Activated CD8-positive, alpha-beta memory T cell treated with anti-CD3 and anti-CD28 coated beads, Interleukin-2, amount 50 U/mL, for 48 hours (primary cell): ENCODE measurements at regions not wholly inside any gene's neighbourhood (a gene's known extent, or its start where the extent isn't known, plus 50 kb on each side); places are given as distances from the start of the nearest gene placed in this dataset.
"Not testable (repeated sequence)": the region's sequence is repeated elsewhere in the genome, so short reads cannot be mapped to it uniquely, and the experiment has no call there.

Experiments used
- DNase-seq: peaks from one replicate; pipeline ENCODE4 v3.0.0-alpha.2; 2020

DNA sequence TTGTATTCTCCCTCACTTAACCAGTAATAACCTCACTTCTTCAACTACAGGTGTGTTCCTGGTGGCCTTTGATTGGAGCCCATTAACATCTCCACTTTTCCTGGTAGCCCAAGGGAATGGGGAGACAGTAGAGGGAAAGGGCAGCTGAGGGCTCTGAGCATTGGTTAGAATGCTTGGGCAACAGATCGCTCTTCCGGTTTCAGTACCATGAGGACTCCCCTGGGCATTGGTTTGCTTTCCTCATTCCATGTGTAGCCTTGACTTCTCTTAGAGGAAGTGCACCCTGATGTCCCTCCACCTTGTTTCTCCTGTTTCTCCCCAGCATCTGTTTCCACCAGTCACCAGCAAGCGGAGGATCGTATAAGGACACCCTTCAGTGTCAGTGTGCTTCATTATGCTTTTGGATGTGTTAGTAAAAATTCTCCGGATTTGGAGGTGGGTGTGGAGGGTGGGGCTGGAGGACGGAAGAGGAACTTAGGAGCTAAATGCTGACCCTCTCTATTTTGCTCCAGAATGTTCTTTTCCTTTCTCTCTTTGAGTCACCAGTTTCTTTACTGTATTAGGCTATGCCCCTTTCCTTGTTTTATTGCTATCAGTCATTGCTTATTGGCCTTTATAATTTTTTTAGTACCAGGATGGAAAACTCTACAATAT is 50.6 kb upstream of the ZNG1B start:
- DNase-seq, result not testable (repeated sequence)

DNA sequence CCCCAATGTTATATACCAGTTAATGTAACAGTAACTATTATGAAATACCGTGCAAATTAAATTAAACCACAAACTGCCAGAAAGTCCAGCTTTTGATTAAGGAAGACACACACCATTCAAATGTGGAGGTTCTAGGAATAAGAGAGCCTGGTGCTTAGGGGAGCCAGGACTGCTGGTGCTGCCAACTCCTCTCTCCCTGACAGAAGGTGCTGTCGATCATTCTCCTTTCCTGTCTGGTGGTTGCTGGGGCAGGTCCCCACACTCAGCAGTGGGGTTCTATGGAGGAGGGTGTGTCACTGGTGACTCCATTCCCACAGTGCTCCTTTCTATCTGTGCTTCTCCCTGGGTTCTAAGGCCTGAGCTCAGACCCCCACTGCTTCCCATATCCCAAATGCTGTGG is 57.9 kb upstream of the ZNG1B start:
- DNase-seq, result not testable (repeated sequence)

DNA sequence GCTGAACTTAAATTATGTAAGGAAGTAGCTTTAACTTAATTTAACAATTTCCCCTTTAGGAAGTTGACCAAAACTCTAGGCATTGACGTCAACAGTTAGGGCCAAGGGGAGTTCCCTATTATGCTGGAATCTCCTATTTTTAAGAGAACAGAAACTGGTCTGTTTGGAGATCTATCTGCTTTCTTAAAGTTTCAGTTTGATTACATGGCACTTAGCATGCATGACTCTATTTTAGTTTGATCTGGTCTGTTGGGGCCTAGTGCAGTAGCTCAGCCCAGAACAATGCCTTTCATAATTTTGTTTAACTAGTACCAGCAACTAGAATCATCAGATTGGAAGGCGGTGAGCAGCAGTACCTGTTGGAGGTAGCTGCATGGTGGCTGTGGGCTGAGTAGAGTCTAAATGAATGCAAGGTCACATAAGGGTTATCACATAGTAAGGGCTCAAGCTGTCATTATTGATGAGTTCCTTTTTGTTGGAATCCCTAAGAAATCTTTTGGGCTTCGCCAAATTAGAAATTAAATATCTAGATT is 60.5 kb upstream of the ZNG1B start:
- no peak for DNase-seq

DNA sequence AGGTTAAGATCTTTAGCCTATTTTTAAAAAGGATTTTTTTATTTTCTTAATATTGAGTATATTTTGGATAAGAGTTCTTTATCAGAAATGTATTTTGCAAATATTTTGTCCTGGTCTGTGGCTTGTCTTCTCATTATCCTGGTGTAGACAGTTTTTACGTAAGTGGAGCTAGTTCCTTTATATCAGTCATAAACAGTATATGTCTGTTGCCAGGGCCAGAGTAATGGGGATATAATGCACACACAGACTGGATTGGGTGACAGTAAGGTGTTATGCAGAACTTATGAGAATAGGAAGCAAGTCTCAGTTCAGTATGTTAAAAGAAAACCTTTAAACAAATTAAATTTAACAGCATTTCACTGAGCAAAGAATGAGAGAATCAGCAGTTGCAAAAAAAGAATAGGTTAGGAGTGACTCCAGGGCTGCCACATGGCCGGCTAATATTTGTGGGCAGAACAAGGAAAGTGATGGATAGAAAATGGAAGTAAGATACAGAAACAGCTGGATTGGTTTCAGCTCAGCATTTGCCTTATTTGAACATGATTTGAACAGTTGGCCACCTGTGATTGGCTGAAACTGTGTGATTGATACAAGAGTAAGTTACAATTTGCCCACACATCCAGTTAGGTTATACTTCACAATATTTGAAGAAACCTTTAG is 61.1 kb upstream of the ZNG1B start:
- DNase-seq, result no peak

DNA sequence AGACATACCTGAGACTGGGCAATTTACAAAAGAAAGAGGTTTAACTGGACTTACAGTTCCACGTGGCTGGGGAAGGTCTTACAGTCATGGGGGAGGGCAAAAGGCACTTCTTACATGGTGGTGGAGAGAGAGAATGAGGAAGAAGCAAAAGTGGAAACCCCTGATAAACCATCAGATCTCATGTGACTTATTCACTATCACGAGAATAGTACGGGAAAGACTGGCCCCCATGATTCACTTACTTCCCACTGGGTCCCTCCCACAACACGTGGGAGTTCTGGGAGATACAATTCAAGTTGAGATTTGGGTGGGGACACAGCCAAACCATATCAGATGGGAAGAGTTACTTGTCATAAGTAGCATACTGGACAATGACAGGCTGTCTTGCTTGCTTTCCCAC is 62.6 kb upstream of the ZNG1B start:
- not testable (repeated sequence) for DNase-seq

DNA sequence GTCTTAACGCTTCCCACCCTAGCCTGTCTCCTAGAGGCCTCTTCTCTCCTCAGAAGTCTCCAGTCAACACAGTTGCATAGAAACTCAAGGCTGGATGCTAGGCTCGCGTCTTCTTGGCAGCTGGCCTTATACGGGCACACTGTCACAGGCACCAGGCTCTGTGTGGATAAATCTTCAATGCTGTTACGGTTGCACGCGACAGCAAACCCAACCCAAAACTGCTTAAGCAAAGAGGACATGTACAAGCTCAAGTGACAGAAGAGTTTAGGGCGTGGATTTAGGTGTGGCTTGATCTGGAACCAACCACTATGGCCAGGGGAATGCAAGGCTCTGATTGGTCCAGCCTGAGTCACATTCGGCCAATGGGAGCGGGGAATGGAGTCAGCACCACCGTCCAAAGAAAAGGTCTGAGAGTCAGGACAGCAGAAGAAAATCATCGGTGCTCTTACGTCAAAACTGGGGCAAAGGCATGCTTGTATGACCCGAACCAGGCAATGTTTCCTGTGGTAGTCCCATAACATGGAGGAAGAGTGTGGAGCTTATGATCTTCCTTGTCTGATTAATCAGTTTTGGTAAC is 65.1 kb upstream of the ZNG1B start:
- not testable (repeated sequence) for DNase-seq

DNA sequence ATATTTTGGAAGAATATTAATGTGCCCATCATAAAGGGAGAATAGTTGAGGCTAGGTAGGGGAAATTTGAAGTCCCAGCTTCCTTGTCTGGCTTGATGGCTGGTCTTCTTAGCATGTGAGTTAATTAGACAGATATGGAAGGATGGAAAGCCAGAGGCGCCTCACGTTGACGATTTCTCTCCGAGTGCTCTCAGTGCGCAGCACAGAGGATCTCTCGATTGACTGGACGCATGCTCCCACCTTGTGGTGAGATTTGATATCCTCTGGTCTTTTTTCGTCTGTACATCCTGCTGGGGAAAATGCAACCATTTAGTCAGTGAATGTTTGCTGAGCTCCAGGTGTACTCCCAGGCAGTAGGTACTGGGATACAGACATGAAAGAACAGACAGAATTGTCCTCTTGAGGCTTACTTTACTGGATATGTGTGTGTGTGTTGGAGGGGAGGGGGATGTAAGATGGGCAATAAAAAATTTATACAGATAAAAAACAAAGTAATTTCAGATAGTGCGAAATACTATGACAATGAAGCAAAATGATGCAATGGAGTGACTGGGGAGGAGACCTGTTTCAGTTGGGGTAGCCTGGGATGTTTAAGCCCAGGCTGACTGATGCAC is 66.9 kb upstream of the ZNG1B start:
- peak; percentile 67 for DNase-seq

DNA sequence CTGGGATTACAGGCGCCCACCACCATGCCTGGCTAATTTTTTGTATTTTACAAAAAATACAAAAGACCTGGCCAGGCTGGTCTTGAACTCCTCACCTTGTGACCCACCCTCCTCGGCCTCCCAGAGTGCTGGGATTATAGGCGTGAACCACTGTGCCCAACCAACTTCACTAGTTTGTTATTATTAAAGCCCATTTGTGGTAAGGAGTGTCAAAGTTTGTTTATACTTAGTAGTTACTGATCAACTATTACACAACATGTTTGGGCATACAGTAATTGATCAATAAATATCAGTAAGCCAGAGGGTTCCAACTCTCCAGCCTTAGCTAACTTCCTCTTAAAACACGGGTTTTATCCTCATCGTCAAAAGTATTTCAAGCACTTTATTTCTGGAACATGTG is 67.5 kb upstream of the ZNG1B start:
- DNase-seq, result no peak

DNA sequence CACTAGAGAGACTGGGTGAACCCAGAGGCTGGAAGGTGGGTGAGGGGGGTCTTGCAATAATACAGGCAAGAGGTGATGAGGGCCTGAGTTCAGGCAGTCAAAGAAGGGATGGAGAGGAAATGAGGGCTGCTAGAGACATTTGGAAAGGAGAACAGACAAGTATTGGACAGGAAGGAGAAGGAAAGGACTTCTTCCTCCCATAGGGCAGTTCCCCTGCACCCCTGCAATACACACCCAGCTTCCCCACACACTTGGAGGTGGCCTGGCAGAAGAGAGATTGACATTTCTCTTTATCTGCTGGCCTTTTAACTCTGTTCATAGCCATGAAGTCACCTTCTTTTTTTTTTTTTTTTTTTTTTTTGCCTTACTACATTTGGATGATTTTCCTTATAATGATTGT is 68.9 kb upstream of the ZNG1B start:
- DNase-seq, result not testable (repeated sequence)

DNA sequence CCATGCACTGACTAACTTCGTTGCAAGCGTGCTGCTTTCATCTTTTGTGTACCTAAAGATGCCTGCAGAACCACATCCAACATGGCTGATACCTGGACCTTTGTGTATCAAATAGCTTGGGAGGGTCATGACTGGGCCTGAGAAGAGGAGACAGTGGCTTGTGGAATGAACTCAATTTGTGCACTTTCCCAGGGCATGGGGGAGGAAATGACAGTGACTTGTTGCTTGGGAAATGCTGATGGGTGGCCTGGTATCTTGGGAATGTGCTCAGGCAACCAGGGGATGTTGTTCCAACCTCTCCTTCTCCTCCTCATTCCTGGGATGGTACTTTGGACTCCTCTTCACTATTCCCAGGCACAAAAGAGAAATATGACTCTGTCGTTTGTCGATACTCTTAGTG is 70.7 kb upstream of the ZNG1B start:
- not testable (repeated sequence) for DNase-seq

DNA sequence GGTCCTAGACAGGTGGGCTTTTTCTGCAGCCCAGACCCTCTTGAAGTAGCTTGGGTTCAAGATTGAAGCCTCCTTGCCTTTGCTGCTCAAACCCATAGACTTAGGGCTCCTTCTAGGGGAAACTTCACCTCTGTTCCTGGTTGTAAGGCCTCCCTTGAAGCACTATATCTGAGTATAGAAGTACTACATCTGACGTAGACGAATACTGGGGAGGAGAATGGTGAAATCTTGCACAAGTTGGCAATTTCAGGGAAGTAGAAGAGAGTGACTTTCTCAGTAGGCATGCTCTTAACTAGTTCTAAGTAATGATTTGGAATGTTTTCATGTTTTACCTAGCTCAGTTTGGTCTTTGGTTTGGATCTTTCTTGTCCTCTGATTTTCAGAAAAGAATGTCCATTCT is 71.7 kb upstream of the ZNG1B start:
- not testable (repeated sequence) for DNase-seq

DNA sequence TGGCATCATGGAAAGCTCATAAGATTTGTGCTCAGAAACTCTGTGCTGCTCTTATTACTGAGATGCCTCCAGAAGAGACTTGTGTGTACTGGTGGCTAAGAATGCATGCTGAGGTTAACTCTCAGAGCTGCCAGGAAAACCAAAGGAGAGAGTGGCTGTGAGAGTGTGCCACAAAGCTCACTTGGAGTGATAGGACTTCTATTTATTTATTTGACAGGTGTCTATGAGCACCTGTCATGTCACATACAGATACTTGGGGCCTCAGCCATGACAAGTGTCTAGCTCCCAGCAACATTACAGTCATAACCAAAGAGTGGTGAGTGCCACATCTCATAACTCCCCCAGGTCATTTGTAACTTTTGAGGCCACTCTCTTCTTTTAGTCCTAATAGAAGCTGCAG is 72.2 kb upstream of the ZNG1B start:
- DNase-seq, result not testable (repeated sequence)

DNA sequence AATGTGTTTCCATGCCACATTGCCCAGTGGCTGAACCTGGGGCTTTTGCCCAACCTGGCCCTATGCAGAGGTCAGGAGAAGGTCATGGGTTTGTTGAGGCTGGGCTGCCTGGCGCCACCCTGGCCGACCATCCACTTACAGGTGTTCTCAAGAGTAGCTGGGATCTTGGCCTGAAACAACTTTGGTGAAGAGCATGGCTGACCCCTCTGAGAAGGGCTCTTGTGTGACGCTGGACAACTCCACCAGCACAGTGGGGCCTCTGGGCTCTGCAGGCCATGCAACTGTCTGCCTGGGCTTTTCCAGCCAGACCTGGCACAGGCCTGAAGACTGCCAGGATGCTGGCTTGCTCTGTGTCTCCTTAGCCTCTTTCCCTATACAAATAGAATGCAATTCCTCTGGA is 76.4 kb upstream of the ZNG1B start:
- no peak for DNase-seq

DNA sequence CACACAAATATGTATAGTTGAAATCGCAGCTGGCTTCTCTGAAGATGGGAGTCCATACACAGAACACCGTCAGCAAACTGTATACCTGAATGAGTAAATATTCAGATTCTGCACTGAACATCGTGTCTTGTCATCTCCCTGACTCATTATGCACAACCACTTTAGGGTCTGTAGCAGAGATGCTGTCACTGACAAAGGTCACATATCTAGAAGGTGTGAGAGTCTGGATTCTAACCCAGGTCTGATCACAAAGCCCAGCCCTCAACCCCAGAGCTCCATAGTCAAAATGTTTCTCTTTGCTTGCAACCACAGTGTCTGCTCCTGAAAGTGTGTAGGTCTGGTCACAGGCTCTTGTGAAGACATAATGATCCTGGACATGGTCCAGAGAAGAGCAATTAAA is 78.3 kb upstream of the PAX8 start:
- DNase-seq, result no peak

DNA sequence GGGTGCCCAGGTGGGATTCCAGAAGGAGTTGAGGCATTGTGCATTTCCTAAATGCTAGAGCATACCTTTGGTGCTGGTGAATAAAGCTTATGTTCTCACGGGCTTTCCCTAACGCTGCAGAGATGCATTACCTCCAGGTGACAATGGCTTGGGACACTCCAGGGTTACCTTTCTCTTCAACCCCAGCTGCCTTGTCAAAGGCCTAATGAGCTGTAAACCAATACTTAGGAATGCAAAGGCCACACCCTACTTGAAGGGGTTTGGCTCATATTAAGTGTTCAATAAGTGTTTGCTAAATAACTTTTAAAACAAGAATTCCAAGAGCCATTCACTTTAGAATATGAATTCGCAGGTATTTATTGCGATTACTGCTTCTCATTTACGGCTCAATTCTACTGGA is 77.6 kb upstream of the PAX8 start:
- not testable (repeated sequence) for DNase-seq

DNA sequence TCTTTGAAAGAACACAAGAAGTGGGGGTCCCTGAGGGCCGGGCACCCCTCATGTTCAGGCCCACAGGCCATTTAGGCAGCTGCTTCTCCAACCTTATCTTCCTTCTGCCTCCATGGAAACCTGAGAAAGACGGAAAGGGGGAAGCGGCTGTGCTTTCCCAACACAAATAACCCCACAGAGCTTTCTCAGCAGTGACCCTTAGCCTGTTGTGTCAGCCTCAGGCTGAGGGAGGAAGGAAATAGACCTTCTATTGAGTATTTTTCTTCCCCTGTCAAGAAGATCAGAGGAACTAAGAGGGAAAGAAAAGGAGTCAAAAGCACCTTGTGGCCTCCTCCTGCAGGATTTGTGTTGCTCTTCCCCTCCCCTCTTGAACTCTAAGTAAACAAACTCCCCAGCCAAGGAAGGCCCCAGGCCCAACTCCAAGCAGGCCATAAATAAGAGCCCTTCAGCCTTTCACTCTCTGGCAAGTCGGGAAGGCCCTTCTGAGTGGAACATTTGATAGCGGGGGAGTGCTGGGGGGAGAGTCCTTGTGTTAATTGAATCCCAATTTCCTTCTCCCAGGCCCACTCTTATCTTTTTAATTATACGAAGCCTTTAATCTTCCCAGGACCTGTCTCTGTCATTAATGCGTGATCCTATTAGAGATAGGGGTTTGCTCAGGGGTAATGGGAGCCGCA is 76.8 kb upstream of the PAX8 start:
- DNase-seq, result not testable (repeated sequence)

DNA sequence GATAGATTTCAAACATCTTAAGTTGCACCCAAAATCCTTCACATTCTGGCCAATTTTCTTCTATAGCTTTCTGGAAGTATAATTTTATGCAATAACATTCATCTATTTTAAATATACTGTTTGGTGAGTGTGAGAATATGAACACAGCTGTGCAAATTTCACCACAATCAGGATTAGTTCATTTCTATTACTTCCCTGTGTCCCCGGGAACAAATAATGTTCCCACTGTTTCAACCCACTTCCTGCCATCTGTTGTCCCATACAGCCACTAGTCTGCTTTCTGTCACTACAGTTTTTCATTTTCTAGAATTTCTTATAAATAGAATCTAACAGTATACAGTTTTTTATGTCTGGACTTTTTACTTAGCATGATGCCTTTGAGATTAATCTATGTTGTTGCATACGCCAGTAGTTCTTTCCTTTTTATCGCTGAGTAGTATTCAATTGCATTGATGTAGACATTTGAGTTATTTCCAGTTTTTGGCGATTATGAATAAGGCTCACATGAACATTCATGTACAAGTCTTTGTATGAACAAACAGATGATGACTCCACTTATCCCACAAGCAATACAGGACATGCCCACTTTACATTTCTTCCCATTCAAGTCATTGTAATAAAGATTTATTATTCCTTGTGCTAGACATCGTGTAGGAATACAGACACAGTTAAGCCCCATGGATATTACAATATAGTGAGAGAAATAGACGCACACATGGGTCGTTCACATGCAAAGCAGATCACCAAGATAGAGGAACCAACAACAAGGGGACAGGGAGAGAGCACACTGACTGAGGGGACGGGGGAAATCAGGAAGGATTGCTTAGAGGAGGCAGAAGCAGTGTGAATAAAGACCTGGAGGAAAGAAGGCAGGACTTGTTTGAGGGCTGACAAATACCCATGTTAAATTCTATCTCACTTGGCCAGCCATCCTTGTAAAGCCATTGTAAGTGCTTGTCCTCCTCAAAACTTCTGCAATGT is 72.9 kb upstream of the PAX8 start:
- DNase-seq, result no peak

DNA sequence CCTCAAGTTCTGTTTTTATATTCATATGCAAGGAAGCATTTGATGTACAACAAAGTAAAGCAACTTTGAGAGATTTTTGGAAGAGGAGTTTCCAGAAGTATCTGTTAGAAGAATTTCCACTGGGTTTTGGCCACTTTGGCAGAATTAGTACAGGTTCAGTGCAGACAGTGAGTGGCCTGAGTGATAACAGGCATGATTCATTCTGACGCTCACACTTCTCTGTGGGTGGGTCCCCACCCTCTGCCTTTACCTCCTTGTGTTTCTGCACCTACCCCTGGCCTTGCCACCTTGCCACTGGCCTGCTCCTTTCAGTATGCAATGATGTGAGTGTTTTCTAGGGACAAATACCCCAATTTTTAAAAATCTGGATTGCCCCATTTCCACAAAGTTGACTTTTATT is 65.1 kb upstream of the PAX8 start:
- DNase-seq, result not testable (repeated sequence)

DNA sequence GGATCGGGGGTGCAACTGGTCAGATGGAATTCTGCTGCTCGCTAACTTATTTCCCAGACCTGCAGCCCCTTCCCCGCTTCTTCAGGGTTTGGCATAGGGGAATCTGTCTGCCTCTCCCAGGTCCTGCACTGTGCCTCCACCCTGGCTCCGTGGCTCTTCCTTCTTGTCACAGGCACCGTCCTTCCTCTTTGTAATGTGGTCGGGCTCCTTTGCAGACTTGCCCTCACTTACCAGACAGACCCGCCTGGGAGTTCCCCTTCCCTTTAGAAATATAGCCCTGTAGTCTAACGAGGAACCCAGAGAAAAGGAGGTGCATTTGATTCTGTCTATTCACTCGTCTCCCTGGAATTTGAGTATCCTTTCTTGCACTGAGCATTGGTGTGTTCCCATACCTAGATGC is 63.9 kb upstream of the PAX8 start:
- DNase-seq, result no peak

DNA sequence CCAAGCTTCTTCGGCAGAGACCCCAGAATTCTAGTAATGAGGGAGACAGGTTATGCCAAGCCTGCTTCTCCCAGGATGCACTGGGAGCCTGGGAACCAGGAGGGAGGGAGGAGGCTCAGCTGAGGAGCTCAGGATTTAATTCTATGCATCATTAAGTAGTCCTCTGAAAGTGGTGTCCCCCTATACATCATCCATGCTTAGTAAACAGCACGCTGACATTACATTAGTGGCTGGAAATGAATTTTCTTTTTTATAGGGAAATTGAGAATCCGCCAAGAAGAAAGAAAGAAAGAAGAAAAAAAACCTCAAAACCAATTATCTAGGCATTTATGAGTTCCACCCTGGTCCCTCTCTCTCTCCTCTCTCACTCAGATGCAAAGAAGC is 63.1 kb upstream of the PAX8 start:
- not testable (repeated sequence) for DNase-seq

DNA sequence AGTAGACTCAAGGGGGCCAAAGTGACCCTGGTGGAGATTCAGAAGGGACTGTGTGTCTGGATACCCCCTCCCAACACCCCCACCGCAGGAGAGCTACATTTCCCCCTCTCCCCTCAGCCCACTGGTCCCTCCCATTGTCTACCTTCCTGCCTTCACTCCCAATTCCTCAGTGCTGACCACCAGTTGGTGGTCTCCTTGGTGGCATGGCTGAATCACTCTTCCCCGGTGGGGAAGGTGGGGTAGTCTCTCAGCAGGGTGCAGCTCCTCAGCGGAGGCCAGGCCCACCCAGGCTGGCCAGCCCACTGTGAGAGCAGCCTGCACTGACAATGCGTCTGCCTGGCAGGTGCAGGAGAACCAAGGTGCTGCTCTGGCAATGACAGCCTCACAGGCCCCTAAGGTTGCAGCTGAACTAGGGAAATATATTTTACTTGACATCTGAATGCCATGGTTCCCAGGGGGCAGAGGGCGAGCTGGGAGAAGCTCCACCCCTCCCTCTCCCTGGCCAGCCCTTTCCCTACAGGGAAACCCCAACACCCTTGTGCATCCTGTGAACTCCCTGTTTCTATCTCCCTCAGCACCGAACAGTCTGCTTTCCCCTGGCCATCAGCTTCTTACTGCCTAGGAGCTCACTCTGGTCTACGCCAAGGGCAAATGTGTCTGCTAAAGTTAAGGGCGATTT is 62.6 kb upstream of the PAX8 start:
- no peak for DNase-seq
